BE2C (cell line): ENCODE measurements at regions not wholly inside any gene's neighbourhood (a gene's known extent, or its start where the extent isn't known, plus 50 kb on each side); places are given as distances from the start of the nearest gene placed in this dataset.

Experiments used
- DNase-seq: peaks from one replicate; pipeline ENCODE4 v3.0.0-alpha.2; 2020
- H3K27me3 ChIP-seq: fragments of 250-450 bp; sonication (Bioruptor Pico); 2 replicates; pipeline ENCODE4 v1.5.1; 2020; ENCODE audit warnings: mild to moderate bottlenecking
- H3K36me3 ChIP-seq: fragments of 250-450 bp; sonication (Bioruptor Pico); 2 replicates; pipeline ENCODE4 v1.5.1; 2020; ENCODE audit warnings: mild to moderate bottlenecking
- H3K4me1 ChIP-seq: fragments of 250-450 bp; sonication (Bioruptor Pico); 2 replicates; pipeline ENCODE4 v1.5.1; 2020
- H3K4me3 ChIP-seq: 2 replicates; pipeline ENCODE4 v1.5.1; 2011; ENCODE audit warnings: low read depth, low read length
- H3K9me3 ChIP-seq: fragments of 250-450 bp; sonication (Bioruptor Pico); 2 replicates; pipeline ENCODE4 v1.5.1; 2020
- CTCF ChIP-seq: IDR thresholded peaks from 2 replicates; pipeline ENCODE4 v1.5.1; 2012; ENCODE audit warnings: mild to moderate bottlenecking, low read depth, low read length

GRCh38 chr4:156101571-156101970 lies 147.9 kb upstream of the CTSO start:
- no peaks in the 10 kb centered on the region for H3K9me3 ChIP-seq
- H3K4me3 ChIP-seq = no peak overlapping the region
- H3K4me1 ChIP-seq = no peaks in the 10 kb centered on the region
- H3K27me3 ChIP-seq = no peaks in the 10 kb centered on the region
- no peaks in the 10 kb centered on the region for H3K36me3 ChIP-seq
- DNase-seq = no peak
- TF ChIP-seq CTCF = no peak

- H3K9me3 ChIP-seq = no peaks in the 10 kb centered on the region
- H3K27me3 ChIP-seq = no peaks in the 10 kb centered on the region
- no peak overlapping the region for H3K4me3 ChIP-seq
- H3K36me3 ChIP-seq = no peaks in the 10 kb centered on the region
- H3K4me1 ChIP-seq = no peaks in the 10 kb centered on the region
- no peak for DNase-seq
- no peak for TF ChIP-seq CTCF
These were observed 147.0 kb upstream of the CTSO start for GRCh38 chr4:156100651-156101050.

GRCh38 chr4:156098805-156099204 lies 145.1 kb upstream of the CTSO start:
- H3K27me3 ChIP-seq = no peaks in the 10 kb centered on the region

GRCh38 chr4:156085100-156085499 lies 131.4 kb upstream of the CTSO start:
- no peak for TF ChIP-seq CTCF
- no peak for DNase-seq
- Histone ChIP-seq H3K27me3 (no peaks in the 10 kb centered on the region), H3K36me3 (no peaks in the 10 kb centered on the region), H3K4me1 (no peaks in the 10 kb centered on the region), H3K4me3 (no peak overlapping the region), H3K9me3 (no peaks in the 10 kb centered on the region)

More at GRCh38 chr4:156098805-156099204, 145.1 kb upstream of the CTSO start:
- Histone ChIP-seq H3K4me3 (no peak overlapping the region), H3K36me3 (no peaks in the 10 kb centered on the region), H3K9me3 (no peaks in the 10 kb centered on the region), H3K4me1 (no peaks in the 10 kb centered on the region)
- TF ChIP-seq CTCF = no peak
- DNase-seq = no peak

GRCh38 chr4:156084373-156084772 lies 130.7 kb upstream of the CTSO start:
- Histone ChIP-seq H3K36me3 (no peaks in the 10 kb centered on the region), H3K9me3 (no peaks in the 10 kb centered on the region), H3K27me3 (no peaks in the 10 kb centered on the region), H3K4me3 (no peak overlapping the region), H3K4me1 (no peaks in the 10 kb centered on the region)
- no peak for DNase-seq
- no peak for TF ChIP-seq CTCF

GRCh38 chr4:156073976-156074375 lies 120.3 kb upstream of the CTSO start:
- no peak overlapping the region for H3K4me3 ChIP-seq
- no peaks in the 10 kb centered on the region for H3K4me1 ChIP-seq
- H3K9me3 ChIP-seq = no peaks in the 10 kb centered on the region
- H3K36me3 ChIP-seq = no peaks in the 10 kb centered on the region
- no peaks in the 10 kb centered on the region for H3K27me3 ChIP-seq
- no peak for TF ChIP-seq CTCF
- no peak for DNase-seq
